Tibial nerve (tissue), 4 donors: ENCODE measurements at regions not wholly inside any gene's neighbourhood (a gene's known extent, or its start where the extent isn't known, plus 50 kb on each side); places are given as distances from the start of the nearest gene placed in this dataset.

ENCODE experiments used
- DNase-seq, 2 donors: peaks; one replicate each; pipeline ENCODE4 v3.0.0-alpha.2; 2019; ENCODE audit warnings: low spot score in 2 of 2
- H3K27ac ChIP-seq, 4 donors: fragments of 200-600 bp; sonication (generic) in 3 of 4; one replicate each; pipeline ENCODE4 v1.5.1; 2017 to 2019; ENCODE audit warnings: mild to moderate bottlenecking in 1 of 4
- H3K27me3 ChIP-seq, 2 donors: fragments of 200-600 bp; sonication (generic) in 1 of 2; one replicate each; pipeline versions ENCODE4 v1.5.1 to v1.6.0; 2017 to 2019
- H3K36me3 ChIP-seq, 3 donors: fragments of 200-600 bp; sonication (generic); one replicate each; pipeline ENCODE4 v1.5.1; 2018 to 2019
- H3K4me1 ChIP-seq, 4 donors: fragments of 200-600 bp; sonication (generic) in 3 of 4; one replicate each; pipeline ENCODE4 v1.5.1; 2017 to 2019
- H3K4me3 ChIP-seq, 4 donors: fragments of 200-600 bp; sonication (generic) in 3 of 4; one replicate each; pipeline ENCODE4 v1.5.1; 2017 to 2019; ENCODE audit warnings: mild to moderate bottlenecking in 1 of 4, moderate library complexity in 1 of 4
- H3K9me3 ChIP-seq, 4 donors: fragments of 200-600 bp; sonication (generic) in 3 of 4; one replicate each; pipeline ENCODE4 v1.5.1; 2017 to 2019
- CTCF ChIP-seq, 5 experiments: fragments of 200-600 bp in 3 of 5; fragments of 450-650 bp in 2 of 5; sonication (generic) in 3 of 5; IDR thresholded peaks; one replicate each; pipeline ENCODE4 v1.5.1; 2016 to 2019; ENCODE audit warnings: antibody characterized with exemption in 5 of 5, mild to moderate bottlenecking in 3 of 5, moderate library complexity in 2 of 5
- EP300 ChIP-seq, 2 donors: sonication (generic); formaldehyde crosslinking; IDR thresholded peaks; one replicate each; pipeline ENCODE4 v1.6.1; 2017; ENCODE audit warnings: antibody characterized with exemption in 2 of 2, mild to moderate bottlenecking in 1 of 2
- POLR2A ChIP-seq, 2 donors: fragments of 450-650 bp; IDR thresholded peaks; one replicate each; pipeline ENCODE4 v1.6.1; 2017; ENCODE audit warnings: antibody characterized with exemption in 2 of 2, mild to moderate bottlenecking in 2 of 2, moderate library complexity in 2 of 2
- WGBS, 2 donors: methylation state at CpG; one replicate each; pipeline ENCODE4 v1.1.5; 2018; 5-methylcytosine and 5-hydroxymethylcytosine counted together

DNA sequence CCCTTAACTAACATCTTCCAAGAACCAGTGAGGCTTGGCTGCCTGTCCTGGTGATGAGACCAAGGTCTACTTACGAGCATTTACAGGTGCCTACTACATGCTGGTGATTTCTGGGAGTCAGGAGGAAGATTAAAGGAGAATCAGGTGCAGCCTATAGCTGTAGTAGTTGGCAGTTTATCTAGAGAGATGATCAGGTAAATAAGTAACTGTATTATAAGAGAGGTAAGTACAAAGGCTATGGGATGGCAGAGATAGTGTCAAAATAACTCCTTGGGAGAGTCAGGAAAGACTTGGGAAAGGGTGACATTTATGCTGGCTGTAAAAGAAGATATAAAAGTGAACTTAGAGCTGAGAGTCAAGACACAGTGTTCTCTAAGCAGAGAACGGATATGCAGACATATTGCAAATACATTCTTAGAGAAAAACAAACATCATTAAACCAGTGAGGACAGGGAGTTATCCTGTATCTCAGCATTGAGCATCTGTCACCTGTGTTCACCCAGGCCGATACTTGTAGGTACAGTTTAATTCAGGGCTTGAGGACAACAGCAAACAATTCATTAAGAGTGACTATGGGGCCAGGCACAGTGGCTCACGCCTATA lies 49.7 kb upstream of the ACP3 start:
- no peak for TF ChIP-seq POLR2A (IDR thresholded peaks at IDR 0.05)
- no peak for TF ChIP-seq EP300 (IDR thresholded peaks at IDR 0.05)
- no peak for TF ChIP-seq CTCF (IDR thresholded peaks at IDR 0.05)
- WGBS, 2 donors, result 85 to 86% methylated on average over 4 of the region's 4 CpGs
- no peaks in the 10 kb centered on the region for H3K4me1 ChIP-seq
- H3K9me3 ChIP-seq, result no peaks in the 10 kb centered on the region
- no peak overlapping the region for H3K27ac ChIP-seq
- H3K4me3 ChIP-seq, result no peak overlapping the region
- no peaks in the 10 kb centered on the region for H3K36me3 ChIP-seq
- no peaks in the 10 kb centered on the region for H3K27me3 ChIP-seq
- DNase-seq, result no peak
